PC-3 (cell line): ENCODE measurements at regions not wholly inside any gene's neighbourhood (a gene's known extent, or its start where the extent isn't known, plus 50 kb on each side); places are given as distances from the start of the nearest gene placed in this dataset.
"Not testable (repeated sequence)": the region's sequence is repeated elsewhere in the genome, so short reads cannot be mapped to it uniquely, and the experiment has no call there.

Source experiments
- ATAC-seq: fragments of 200-7000 bp; cut with Tn5 transposase; 2 replicates; pipeline ENCODE4 v1.9.1; 2020; ENCODE audit warnings: mild to moderate bottlenecking, moderate library complexity
- BruUV-seq: library from RNA; stranded (reverse); fragments of 400-500 nt; replicated peaks from 2 replicates; lab custom pipeline; 2021; lab: Mats Ljungman, UMichigan
- CTCF ChIA-PET: fragments of 300-600 bp; sonication (Branson Sonifier 250); formaldehyde crosslinking; loops from one replicate; lab custom pipeline; 2022; ENCODE audit warnings: antibody characterized with exemption; lab: Charles Lee
- POLR2A ChIA-PET: fragments of 300-600 bp; sonication (Branson Sonifier 250); formaldehyde crosslinking; loops from one replicate; lab custom pipeline; 2022; ENCODE audit warnings: antibody characterized with exemption; ENCODE audit not compliant: unreplicated experiment; lab: Charles Lee
- DNase-seq: peaks from one replicate; pipeline ENCODE4 v3.0.0-alpha.2; 2015
- H2AFZ ChIP-seq: fragments of 300-600 bp; sonication (generic); 2 replicates; pipeline ENCODE4 v1.6.0; 2016; ENCODE audit warnings: antibody characterized with exemption, low read length
- H3F3A ChIP-seq: fragments of 300-600 bp; sonication (generic); one replicate; pipeline ENCODE4 v1.6.0; 2017; ENCODE audit warnings: antibody characterized with exemption, low read length, control low read depth, mild to moderate bottlenecking; ENCODE audit not compliant: unreplicated experiment
- H3K27ac ChIP-seq: fragments of 300-600 bp; sonication (generic); 2 replicates; pipeline ENCODE4 v1.5.1; 2016; ENCODE audit warnings: mild to moderate bottlenecking, low read length
- H3K27me3 ChIP-seq: fragments of 300-600 bp; sonication (generic); 2 replicates; pipeline ENCODE4 v1.6.1; 2016; ENCODE audit warnings: low read length, mixed read lengths
- H3K36me3 ChIP-seq: fragments of 300-600 bp; sonication (generic); 2 replicates; pipeline ENCODE4 v1.6.1; 2016; ENCODE audit warnings: low read depth, mixed run types, low read length, mixed read lengths
- H3K4me1 ChIP-seq: fragments of 300-600 bp; sonication (generic); 2 replicates; pipeline ENCODE4 v1.5.1; 2016; ENCODE audit warnings: low read length; ENCODE audit not compliant: insufficient read depth
- H3K4me2 ChIP-seq: fragments of 300-600 bp; sonication (generic); 2 replicates; pipeline ENCODE4 v1.6.0; 2016; ENCODE audit warnings: low read length
- H3K4me3 ChIP-seq: fragments of 300-600 bp; sonication (generic); 2 replicates; pipeline ENCODE4 v1.5.1; 2016; ENCODE audit warnings: mild to moderate bottlenecking, low read length, mixed read lengths
- H3K79me2 ChIP-seq: fragments of 300-600 bp; sonication (generic); 2 replicates; pipeline ENCODE4 v1.6.1; 2017; ENCODE audit warnings: low read length, mixed read lengths
- H3K9ac ChIP-seq: fragments of 300-600 bp; sonication (generic); 2 replicates; pipeline ENCODE4 v1.6.0; 2016; ENCODE audit warnings: mild to moderate bottlenecking, low read length
- H3K9me2 ChIP-seq: fragments of 300-600 bp; sonication (generic); replicated peaks from 2 replicates; pipeline ENCODE4 v1.6.1; 2016; ENCODE audit warnings: mixed run types, low read length, mixed read lengths
- H3K9me3 ChIP-seq: fragments of 300-600 bp; sonication (generic); 2 replicates; pipeline ENCODE4 v1.6.1; 2016; ENCODE audit warnings: low read length, mixed read lengths
- H4K20me1 ChIP-seq: fragments of 300-600 bp; sonication (generic); 2 replicates; pipeline ENCODE4 v1.6.1; 2016; ENCODE audit warnings: low read length, mixed read lengths
- CTCF ChIP-seq: fragments of 300-600 bp; sonication (generic); conservative IDR thresholded peaks from 2 replicates; pipeline ENCODE4 v1.5.1; 2017; ENCODE audit warnings: antibody characterized with exemption, low read depth, mild to moderate bottlenecking, low read length
- EZH2 ChIP-seq: fragments of 300-600 bp; sonication (generic); IDR thresholded peaks from one replicate; pipeline ENCODE4 v1.6.1; 2017; ENCODE audit warnings: antibody characterized with exemption, mild to moderate bottlenecking, low read length; ENCODE audit not compliant: unreplicated experiment
- EZH2phosphoT487 ChIP-seq: fragments of 300-600 bp; sonication (generic); IDR thresholded peaks from 2 replicates; pipeline ENCODE4 v1.6.1; 2018; ENCODE audit warnings: mild to moderate bottlenecking, antibody characterized with exemption, low read length, borderline replicate concordance
- intact Hi-C: fragments of 100-400 bp; cut with micrococcal nuclease; formaldehyde crosslinking; loops from 2 replicates; pipeline ENCODE4 v1.9.0; 2023

GRCh38 chr22:23438216-23438615 is 141.9 kb downstream of the IGLL1 start:
- Histone ChIP-seq H3K27ac (no peak overlapping the region), H3K9me2 (no peaks in the 10 kb centered on the region), H3K9me3 (no peaks in the 10 kb centered on the region), H3K79me2 (no peaks in the 10 kb centered on the region), H3F3A (no peaks in the 10 kb centered on the region), H3K4me3 (no peak overlapping the region), H4K20me1 (no peaks in the 10 kb centered on the region), H3K27me3 (no peaks in the 10 kb centered on the region), H3K4me1 (no peaks in the 10 kb centered on the region), H3K36me3 (no peaks in the 10 kb centered on the region), H2AFZ (no peak overlapping the region), H3K4me2 (no peak overlapping the region), H3K9ac (no peak overlapping the region)
- TF ChIP-seq EZH2phosphoT487 (no peak), EZH2 (no peak)
- no TSS peak for BruUV-seq
- intact Hi-C loops: no loop called here
- CTCF ChIA-PET: no interaction called here
- POLR2A ChIA-PET: no interaction called here
- ATAC-seq (no peak), DNase-seq (no peak)

- no peak for DNase-seq
- Histone ChIP-seq H3K9me2 (no peaks in the 10 kb centered on the region), H3K36me3 (no peaks in the 10 kb centered on the region), H3K27ac (no peak overlapping the region), H2AFZ (no peak overlapping the region), H3K4me3 (no peak overlapping the region), H3K9me3 (no peaks in the 10 kb centered on the region), H4K20me1 (no peaks in the 10 kb centered on the region), H3F3A (no peaks in the 10 kb centered on the region), H3K27me3 (no peaks in the 10 kb centered on the region), H3K4me2 (no peak overlapping the region), H3K4me1 (no peaks in the 10 kb centered on the region), H3K79me2 (no peaks in the 10 kb centered on the region), H3K9ac (no peak overlapping the region)
- TF ChIP-seq EZH2phosphoT487 (no peak), CTCF (no peak), EZH2 (no peak)
- BruUV-seq: no TSS peak
- ATAC-seq: no peak
- ChIA-PET POLR2A (no interaction called here), CTCF (no interaction called here)
- intact Hi-C loops: no loop called here
These were observed 142.3 kb downstream of the IGLL1 start for GRCh38 chr22:23437779-23438178.

GRCh38 chr22:23437107-23437395 is 143.0 kb downstream of the IGLL1 start:
- H3K4me1 ChIP-seq, H3K27ac ChIP-seq, H3K9me2 ChIP-seq, H3K9ac ChIP-seq, H3K27me3 ChIP-seq, H3K79me2 ChIP-seq, DNase-seq, ATAC-seq, H3K4me2 ChIP-seq, CTCF ChIA-PET, BruUV-seq, H3K4me3 ChIP-seq, H3K9me3 ChIP-seq, H3K36me3 ChIP-seq, H4K20me1 ChIP-seq, H2AFZ ChIP-seq, intact Hi-C loops, H3F3A ChIP-seq, POLR2A ChIA-PET: not testable (repeated sequence)

GRCh38 chr22:23436354-23437106 is 143.6 kb downstream of the IGLL1 start:
- H3K27me3 ChIP-seq, CTCF ChIA-PET, H2AFZ ChIP-seq, BruUV-seq, POLR2A ChIA-PET, H3K27ac ChIP-seq, ATAC-seq, H3K9me2 ChIP-seq, intact Hi-C loops, H3K4me2 ChIP-seq, H3K9me3 ChIP-seq, DNase-seq, H3K36me3 ChIP-seq, H4K20me1 ChIP-seq, H3K9ac ChIP-seq, H3K4me3 ChIP-seq, H3F3A ChIP-seq, H3K79me2 ChIP-seq, H3K4me1 ChIP-seq: not testable (repeated sequence)

- H3K9me3 ChIP-seq, intact Hi-C loops, H4K20me1 ChIP-seq, DNase-seq, CTCF ChIA-PET, BruUV-seq, H3K9me2 ChIP-seq, H3K4me2 ChIP-seq, POLR2A ChIA-PET, H3K4me1 ChIP-seq, H3K79me2 ChIP-seq, H3K9ac ChIP-seq, H3K27ac ChIP-seq, H3K4me3 ChIP-seq, H3K27me3 ChIP-seq, H2AFZ ChIP-seq, ATAC-seq, H3K36me3 ChIP-seq, H3F3A ChIP-seq: not testable (repeated sequence)
These were observed 144.9 kb downstream of the IGLL1 start for GRCh38 chr22:23435186-23435585.
